ENCODE measurements at regions not wholly inside any gene's neighbourhood (a gene's known extent, or its start where the extent isn't known, plus 50 kb on each side); places are given as distances from the start of the nearest gene placed in this dataset.
A peak's percentile ranks its signal among the peaks of the same experiment; 100 is the strongest.
"Not testable (repeated sequence)": the region's sequence is repeated elsewhere in the genome, so short reads cannot be mapped to it uniquely, and the experiment has no call there.

GRCh38 chr6:26827965-26828364, 168.4 kb upstream of the ZNF322 start:
- H3K4me3 ChIP-seq; H3K27ac ChIP-seq; H3K36me3 ChIP-seq; H3K27me3 ChIP-seq; H3K4me2 ChIP-seq; H4K20me1 ChIP-seq; H3K9me3 ChIP-seq (replicated peaks in 1 of 11); H3K9ac ChIP-seq; H3K4me1 ChIP-seq: not testable (repeated sequence)

- H3K4me2 ChIP-seq; H3K9me3 ChIP-seq (replicated peaks in 1 of 11); H4K20me1 ChIP-seq; H3K9ac ChIP-seq; H3K4me3 ChIP-seq; H3K27me3 ChIP-seq; H3K36me3 ChIP-seq; H3K27ac ChIP-seq; H3K4me1 ChIP-seq: not testable (repeated sequence)
These were observed 169.9 kb upstream of the ZNF322 start for GRCh38 chr6:26829480-26829879.

GRCh38 chr6:26830992-26831391, 171.4 kb upstream of the ZNF322 start:
- not testable (repeated sequence) for H3K27me3 ChIP-seq; H3K4me1 ChIP-seq; H3K9me3 ChIP-seq (replicated peaks in 1 of 11); H3K4me2 ChIP-seq; H3K9ac ChIP-seq; H4K20me1 ChIP-seq; H3K36me3 ChIP-seq; H3K4me3 ChIP-seq; H3K27ac ChIP-seq

- not testable (repeated sequence) for H3K4me1 ChIP-seq, H3K4me3 ChIP-seq, H3K36me3 ChIP-seq, H3K27ac ChIP-seq, H3K4me2 ChIP-seq, H3K9ac ChIP-seq, H3K27me3 ChIP-seq, H4K20me1 ChIP-seq
- peaks cover 0 to 17% (median 6%) of the 10 kb centered on the region in 11 experiments; a peak in 10 of 22 replicates for H3K9me3 ChIP-seq (replicated peaks in 1 of 11)
These were observed 176.2 kb upstream of the ZNF322 start for GRCh38 chr6:26835707-26836106.

GRCh38 chr6:26836657-26837056, 177.1 kb upstream of the ZNF322 start:
- H3K27me3 ChIP-seq, H3K36me3 ChIP-seq, H3K4me1 ChIP-seq, H3K9ac ChIP-seq, H3K4me3 ChIP-seq, H3K4me2 ChIP-seq, H4K20me1 ChIP-seq: not testable (repeated sequence)
- Histone ChIP-seq H3K27ac (peak overlapping the region in 2 of 11 experiments; percentile 25 to 49; a peak in 2 of 22 replicates), H3K9me3 (replicated peaks in 1 of 11) (peaks cover 0 to 17% (median 0%) of the 10 kb centered on the region in 11 experiments; a peak in 7 of 22 replicates)

GRCh38 chr6:26844823-26845222, 185.3 kb upstream of the ZNF322 start:
- not testable (repeated sequence) for H3K27ac ChIP-seq; H3K36me3 ChIP-seq; H3K4me1 ChIP-seq; H3K27me3 ChIP-seq; H3K9ac ChIP-seq; H4K20me1 ChIP-seq; H3K9me3 ChIP-seq (replicated peaks in 1 of 11); H3K4me2 ChIP-seq; H3K4me3 ChIP-seq

- H3K27me3 ChIP-seq; H3K9ac ChIP-seq; H3K4me2 ChIP-seq; H3K27ac ChIP-seq; H3K4me1 ChIP-seq; H3K4me3 ChIP-seq; H3K9me3 ChIP-seq (replicated peaks in 1 of 11); H4K20me1 ChIP-seq; H3K36me3 ChIP-seq: not testable (repeated sequence)
These were observed 197.7 kb upstream of the ZNF322 start for GRCh38 chr6:26857289-26857688.

GRCh38 chr6:26859067-26859770, 199.7 kb upstream of the ZNF322 start:
- not testable (repeated sequence) for H3K4me2 ChIP-seq; H3K9me3 ChIP-seq (replicated peaks in 1 of 11)

GRCh38 chr6:26859771-26860163, 200.2 kb upstream of the ZNF322 start:
- H4K20me1 ChIP-seq; H3K4me3 ChIP-seq; H3K9ac ChIP-seq; H3K4me2 ChIP-seq; H3K4me1 ChIP-seq; H3K9me3 ChIP-seq (replicated peaks in 1 of 11); H3K36me3 ChIP-seq; H3K27me3 ChIP-seq; H3K27ac ChIP-seq: not testable (repeated sequence)

More at GRCh38 chr6:26859067-26859770, 199.7 kb upstream of the ZNF322 start:
- not testable (repeated sequence) for H3K36me3 ChIP-seq, H4K20me1 ChIP-seq, H3K27me3 ChIP-seq, H3K27ac ChIP-seq, H3K4me1 ChIP-seq, H3K4me3 ChIP-seq, H3K9ac ChIP-seq

- H3K4me2 ChIP-seq; H4K20me1 ChIP-seq; H3K36me3 ChIP-seq; H3K27ac ChIP-seq; H3K27me3 ChIP-seq; H3K9ac ChIP-seq; H3K4me1 ChIP-seq; H3K4me3 ChIP-seq; H3K9me3 ChIP-seq (replicated peaks in 1 of 11): not testable (repeated sequence)
These were observed 202.4 kb upstream of the ZNF322 start for GRCh38 chr6:26861913-26862312.

- not testable (repeated sequence) for H3K4me2 ChIP-seq; H3K9ac ChIP-seq; H4K20me1 ChIP-seq; H3K36me3 ChIP-seq; H3K27ac ChIP-seq; H3K9me3 ChIP-seq (replicated peaks in 1 of 11); H3K4me3 ChIP-seq; H3K27me3 ChIP-seq; H3K4me1 ChIP-seq
These were observed 204.1 kb upstream of the ZNF322 start for GRCh38 chr6:26863641-26864040.

GRCh38 chr6:26898785-26899184, 239.2 kb upstream of the ZNF322 start:
- H3K4me2 ChIP-seq; H4K20me1 ChIP-seq; H3K27me3 ChIP-seq; H3K9me3 ChIP-seq (replicated peaks in 1 of 11); H3K4me1 ChIP-seq; H3K4me3 ChIP-seq; H3K36me3 ChIP-seq; H3K27ac ChIP-seq; H3K9ac ChIP-seq: not testable (repeated sequence)

- H3K4me2 ChIP-seq; H3K4me3 ChIP-seq; H3K36me3 ChIP-seq; H3K27me3 ChIP-seq; H3K9ac ChIP-seq; H3K9me3 ChIP-seq (replicated peaks in 1 of 11); H3K27ac ChIP-seq; H4K20me1 ChIP-seq; H3K4me1 ChIP-seq: not testable (repeated sequence)
These were observed 264.7 kb upstream of the ZNF322 start for GRCh38 chr6:26924206-26924605.

GRCh38 chr6:26928190-26928589, 268.6 kb upstream of the ZNF322 start:
- not testable (repeated sequence) for H3K27ac ChIP-seq; H3K9ac ChIP-seq; H3K36me3 ChIP-seq; H3K27me3 ChIP-seq; H4K20me1 ChIP-seq; H3K4me2 ChIP-seq; H3K4me1 ChIP-seq; H3K9me3 ChIP-seq (replicated peaks in 1 of 11); H3K4me3 ChIP-seq

- H3K4me2 ChIP-seq; H3K36me3 ChIP-seq; H3K4me1 ChIP-seq; H3K4me3 ChIP-seq; H4K20me1 ChIP-seq; H3K27ac ChIP-seq; H3K9ac ChIP-seq; H3K9me3 ChIP-seq (replicated peaks in 1 of 11); H3K27me3 ChIP-seq: not testable (repeated sequence)
These were observed 277.7 kb upstream of the ZNF322 start for GRCh38 chr6:26937258-26937657.

All from BLaER1 treated with 17β-estradiol and CSF1 and Interleukin-3, amounts not matched to agents 10 nM and 100 nM (cell line).